H1 (cell line): ENCODE measurements at regions not wholly inside any gene's neighbourhood (a gene's known extent, or its start where the extent isn't known, plus 50 kb on each side); places are given as distances from the start of the nearest gene placed in this dataset.

Experiments used
- CTCF ChIA-PET: fragments of 300-600 bp; sonication (Branson Sonifier 250); formaldehyde crosslinking; loops from one replicate; lab custom pipeline; 2021; ENCODE audit not compliant: partially characterized antibody; lab: Charles Lee
- POLR2A ChIA-PET: fragments of 300-600 bp; sonication (Branson Sonifier 250); formaldehyde crosslinking; loops from one replicate; lab custom pipeline; 2021; ENCODE audit warnings: inconsistent platforms; ENCODE audit not compliant: partially characterized antibody; lab: Charles Lee
- DNase-seq, 2 experiments: peaks; one replicate each; pipeline versions ENCODE4 v3.0.0 to v3.0.0-alpha.2; 2010 to 2022; ENCODE audit warnings: low spot score in 2 of 2, low read depth in 1 of 2, mixed read lengths in 1 of 2
- FAIRE-seq: peaks from 2 replicates; lab custom pipeline; 2011; peaks lifted over from hg19 to GRCh38; lab: Jason Lieb, UNC
- H2AFZ ChIP-seq: 2 replicates; pipeline ENCODE4 v1.8.1; 2012; ENCODE audit warnings: low read length, inconsistent platforms
- H2AK5ac ChIP-seq: 2 replicates; pipeline ENCODE4 v1.6.1; 2013; ENCODE audit warnings: low read depth, low read length
- H2BK120ac ChIP-seq: replicated peaks from 2 replicates; pipeline ENCODE3; 2013; ENCODE audit warnings: low read depth, low read length, inconsistent platforms
- H2BK12ac ChIP-seq: 2 replicates; pipeline ENCODE4 v1.6.1; 2013; ENCODE audit warnings: low read depth, low read length
- H2BK15ac ChIP-seq: 2 replicates; pipeline ENCODE4 v1.6.1; 2013; ENCODE audit warnings: low read length
- H2BK20ac ChIP-seq: 2 replicates; pipeline ENCODE4 v1.6.1; 2013; ENCODE audit warnings: low read length
- H2BK5ac ChIP-seq: 2 replicates; pipeline ENCODE4 v1.6.1; 2013; ENCODE audit warnings: low read depth, low read length
- H3K14ac ChIP-seq: 2 replicates; pipeline ENCODE4 v1.6.1; 2013; ENCODE audit warnings: inconsistent platforms; ENCODE audit not compliant: insufficient read length
- H3K18ac ChIP-seq: 2 replicates; pipeline ENCODE4 v1.6.1; 2013; ENCODE audit warnings: low read length; ENCODE audit errors: extremely low read depth
- H3K23ac ChIP-seq: 2 replicates; pipeline ENCODE4 v1.6.1; 2013; ENCODE audit warnings: inconsistent platforms; ENCODE audit not compliant: insufficient read length
- H3K23me2 ChIP-seq: 2 replicates; pipeline ENCODE4 v1.6.1; 2013; ENCODE audit warnings: low read depth, low read length
- H3K27ac ChIP-seq: 2 replicates; pipeline ENCODE4 v1.6.1; 2011; ENCODE audit warnings: low read depth, low read length, inconsistent platforms
- H3K27me3 ChIP-seq, 4 experiments: replicated peaks in 1 of 4; 1 replicate in 1 of 4; 2 replicates in 3 of 4; pipeline versions ENCODE4 v1.6.1 to v1.8.1; 2011 to 2013; ENCODE audit warnings: low read length in 3 of 4, mild to moderate bottlenecking in 3 of 4, inconsistent platforms in 2 of 4, mixed read lengths in 2 of 4, moderate library complexity in 1 of 4; ENCODE audit not compliant: control insufficient read depth in 3 of 4, insufficient read depth in 3 of 4; ENCODE audit errors: extremely low read depth in 1 of 4
- H3K36me3 ChIP-seq, 4 experiments: 2 replicates each; pipeline versions ENCODE4 v1.6.1 to v1.8.1; 2011 to 2013; ENCODE audit warnings: mild to moderate bottlenecking in 4 of 4, low read length in 3 of 4, moderate library complexity in 2 of 4, control low read depth in 1 of 4, inconsistent platforms in 1 of 4; ENCODE audit not compliant: insufficient read depth in 4 of 4, control insufficient read depth in 2 of 4
- H3K4ac ChIP-seq: replicated peaks from 2 replicates; pipeline ENCODE3; 2013; ENCODE audit warnings: low read length, low read depth, mixed read lengths, inconsistent platforms; ENCODE audit not compliant: insufficient read length
- H3K4me1 ChIP-seq, 4 experiments: replicated peaks in 1 of 4; 1 replicate in 1 of 4; 2 replicates in 3 of 4; pipeline versions ENCODE4 v1.6.1 to v1.8.1; 2011 to 2013; ENCODE audit warnings: low read length in 3 of 4, inconsistent platforms in 2 of 4, mixed read lengths in 1 of 4; ENCODE audit not compliant: insufficient read depth in 4 of 4, control insufficient read depth in 3 of 4
- H3K4me2 ChIP-seq, 2 experiments: 2 replicates each; pipeline versions ENCODE4 v1.6.1 to v1.8.1; 2011 to 2013; ENCODE audit warnings: low read depth in 2 of 2, low read length in 2 of 2, control low read depth in 1 of 2, inconsistent platforms in 1 of 2, mild to moderate bottlenecking in 1 of 2; ENCODE audit not compliant: insufficient read depth in 1 of 2
- H3K4me3 ChIP-seq, 4 experiments: fragments of 200-600, 300-600 bp in 1 of 4; sonication (generic), shearing (Covaris generic), sonication (Bioruptor Twin) in 1 of 4; 2 replicates each; pipeline versions ENCODE4 v1.5.1 to v1.8.1; 2011 to 2016; ENCODE audit warnings: low read length in 4 of 4, low read depth in 3 of 4, control low read depth in 2 of 4, inconsistent platforms in 2 of 4, mild to moderate bottlenecking in 2 of 4, mixed read lengths in 1 of 4, moderate library complexity in 1 of 4; ENCODE audit not compliant: insufficient read depth in 2 of 4; ENCODE audit errors: extremely low read depth in 1 of 4
- H3K56ac ChIP-seq: replicated peaks from 2 replicates; pipeline ENCODE3; 2013; ENCODE audit warnings: low read depth, mild to moderate bottlenecking, mixed read lengths, low read length, inconsistent platforms; ENCODE audit not compliant: insufficient read length
- H3K79me1 ChIP-seq: 2 replicates; pipeline ENCODE4 v1.6.1; 2013; ENCODE audit warnings: low read depth, low read length, control low read depth
- H3K79me2 ChIP-seq, 2 experiments: 2 replicates each; pipeline versions ENCODE4 v1.6.1 to v1.8.1; 2012 to 2013; ENCODE audit warnings: low read length in 2 of 2, mild to moderate bottlenecking in 2 of 2, inconsistent platforms in 1 of 2; ENCODE audit not compliant: insufficient read depth in 2 of 2, control insufficient read depth in 1 of 2
- H3K9ac ChIP-seq, 4 experiments: replicated peaks in 1 of 4; 1 replicate in 1 of 4; 2 replicates in 3 of 4; pipeline versions ENCODE4 v1.6.1 to v1.8.1; 2011 to 2013; ENCODE audit warnings: low read depth in 3 of 4, low read length in 3 of 4, control low read depth in 2 of 4, mild to moderate bottlenecking in 2 of 4, moderate library complexity in 2 of 4, inconsistent platforms in 1 of 4; ENCODE audit errors: extremely low read depth in 1 of 4
- H3K9me3 ChIP-seq, 2 experiments: 2 replicates each; pipeline versions ENCODE4 v1.6.1 to v1.8.1; 2012 to 2013; ENCODE audit warnings: mild to moderate bottlenecking in 2 of 2, moderate library complexity in 2 of 2, control low read depth in 1 of 2, inconsistent platforms in 1 of 2, low read depth in 1 of 2, low read length in 1 of 2, mixed read lengths in 1 of 2; ENCODE audit not compliant: insufficient read depth in 2 of 2
- H4K20me1 ChIP-seq, 2 experiments: replicated peaks in 1 of 2; 2 replicates each; pipeline versions ENCODE3 to v1.8.1; 2011 to 2013; ENCODE audit warnings: inconsistent platforms in 2 of 2, low read length in 2 of 2, mild to moderate bottlenecking in 1 of 2; ENCODE audit not compliant: insufficient read depth in 2 of 2, control insufficient read depth in 1 of 2
- H4K5ac ChIP-seq: 2 replicates; pipeline ENCODE4 v1.6.1; 2013; ENCODE audit warnings: low read length, low read depth, mixed read lengths, inconsistent platforms; ENCODE audit not compliant: insufficient read length
- H4K8ac ChIP-seq: 2 replicates; pipeline ENCODE4 v1.8.0; 2013; ENCODE audit warnings: mild to moderate bottlenecking, moderate library complexity, low read length, inconsistent platforms; ENCODE audit not compliant: insufficient read depth; ENCODE audit errors: extremely low read depth
- H4K91ac ChIP-seq: replicated peaks from 2 replicates; pipeline ENCODE3; 2013; ENCODE audit warnings: low read length, mixed read lengths, inconsistent platforms; ENCODE audit not compliant: insufficient read length
- CBX5 ChIP-seq: fragments of 300-800, 300-1000 bp; sonication (generic); IDR thresholded peaks from 2 replicates; pipeline ENCODE4 v1.7.1; 2016; ENCODE audit warnings: antibody characterized with exemption, low read length, low read depth
- EZH2 ChIP-seq: fragments of 200-600 bp; sonication (generic); IDR thresholded peaks from 2 replicates; pipeline ENCODE4 v1.7.1; 2012; ENCODE audit warnings: low read depth, mild to moderate bottlenecking, moderate library complexity, low read length, inconsistent platforms; ENCODE audit not compliant: severe bottlenecking
- FOSL1 ChIP-seq: IDR thresholded peaks from 2 replicates; pipeline ENCODE4 v1.6.1; 2011; ENCODE audit warnings: mild to moderate bottlenecking, low read depth, low read length, moderate library complexity; ENCODE audit not compliant: insufficient read depth
- GTF2F1 ChIP-seq: IDR thresholded peaks from 2 replicates; pipeline ENCODE4 v1.6.1; 2012; ENCODE audit warnings: low read depth, low read length, improper control_type of control experiment, borderline replicate concordance
- HDAC2 ChIP-seq, 2 experiments: fragments of 300-600 bp in 1 of 2; sonication (generic) in 1 of 2; IDR thresholded peaks; 2 replicates each; pipeline ENCODE4 v1.6.1; 2011 to 2012; ENCODE audit warnings: low read depth in 2 of 2, low read length in 2 of 2, mild to moderate bottlenecking in 2 of 2, moderate library complexity in 2 of 2, borderline replicate concordance in 1 of 2, inconsistent platforms in 1 of 2
- POLR2A ChIP-seq, 2 experiments: IDR thresholded peaks; 1 replicate in 1 of 2; 2 replicates in 1 of 2; pipeline ENCODE4 v1.6.1; 2011; ENCODE audit warnings: low read depth in 2 of 2, low read length in 2 of 2, mild to moderate bottlenecking in 2 of 2; ENCODE audit errors: control extremely low read depth in 1 of 2
- TAF1 ChIP-seq: IDR thresholded peaks from 2 replicates; pipeline ENCODE4 v1.6.1; 2011; ENCODE audit warnings: mild to moderate bottlenecking, low read depth, low read length
- ZNF274 ChIP-seq: IDR thresholded peaks from 2 replicates; pipeline ENCODE4 v1.7.0; 2012; ENCODE audit warnings: low read length, borderline replicate concordance; ENCODE audit errors: extremely low read depth
- WGBS, 2 experiments: shearing (Covaris generic) in 1 of 2; methylation state at CpG; one replicate each; pipeline versions ENCODE4 v1.1.6 to v1.1.7; 2013 to 2015; ENCODE audit warnings: low lambda C conversion rate in 2 of 2, mixed read lengths in 2 of 2, inconsistent platforms in 1 of 2, low coverage in 1 of 2, missing lambda C conversion rate in 1 of 2; ENCODE audit not compliant: insufficient replicate concordance in 2 of 2, insufficient coverage in 1 of 2, insufficient read length in 1 of 2; ENCODE audit errors: extremely low coverage in 1 of 2, missing lambda C conversion rate in 1 of 2; 5-methylcytosine and 5-hydroxymethylcytosine counted together

GRCh38 chr1:221271701-221272100 lies 392.5 kb downstream of the HLX start:
- H4K20me1 ChIP-seq: no peaks in the 10 kb centered on the region
- no peak overlapping the region for H2BK20ac ChIP-seq
- DNase-seq (no peak), FAIRE-seq (no peak)
- no peak overlapping the region for H3K4me3 ChIP-seq
- H4K5ac ChIP-seq: no peak overlapping the region
- no peak overlapping the region for H3K9ac ChIP-seq
- ChIA-PET CTCF (interaction anchor here (0.7 to 4.9 kb wide), 4 partner anchors 9 to 459 kb away, joined by 3 to 42 read pairs (median 3); no protein-coding TSS in a partner anchor), POLR2A (no interaction called here)
- peaks cover 0 to under 1% (median 0%) of the 10 kb centered on the region in 4 experiments; a peak in 1 of 7 replicates for H3K4me1 ChIP-seq
- H2BK120ac ChIP-seq: no peak overlapping the region
- H3K56ac ChIP-seq: no peak overlapping the region
- no peak overlapping the region for H3K4ac ChIP-seq
- H3K18ac ChIP-seq: no peak overlapping the region
- no peak overlapping the region for H2AK5ac ChIP-seq
- no peaks in the 10 kb centered on the region for H3K27me3 ChIP-seq
- 88% methylated on average over 5 of the region's 5 CpGs; no CpG with 5 or more reads in 1 of the 2 experiments for WGBS, 2 experiments
- no peak overlapping the region for H3K4me2 ChIP-seq
- H3K36me3 ChIP-seq: no peaks in the 10 kb centered on the region
- no peak overlapping the region for H2BK15ac ChIP-seq
- no peak overlapping the region for H4K91ac ChIP-seq
- H3K23me2 ChIP-seq: no peaks in the 10 kb centered on the region; the same call in 1 of the 2 replicates
- H3K79me2 ChIP-seq: no peaks in the 10 kb centered on the region
- H4K8ac ChIP-seq: no peak overlapping the region
- no peak overlapping the region for H3K27ac ChIP-seq
- TF ChIP-seq ZNF274 (no peak), GTF2F1 (no peak), CBX5 (no peak), POLR2A (IDR thresholded peaks at IDR 0.05; ENCODE audit: control extremely low read depth in 1 of 2, low read depth in 2 of 2, low read length in 2 of 2) (no peak), HDAC2 (IDR thresholded peaks at IDR 0.05; ENCODE audit: borderline replicate concordance in 1 of 2, low read depth in 2 of 2, low read length in 2 of 2) (no peak), EZH2 (no peak), FOSL1 (no peak), TAF1 (no peak)
- H2AFZ ChIP-seq: no peak overlapping the region
- no peak overlapping the region for H3K14ac ChIP-seq
- no peaks in the 10 kb centered on the region for H3K79me1 ChIP-seq
- no peak overlapping the region for H3K23ac ChIP-seq
- no peaks in the 10 kb centered on the region for H3K9me3 ChIP-seq
- H2BK5ac ChIP-seq: no peak overlapping the region
- H2BK12ac ChIP-seq: no peak overlapping the region
